Peyer's patch (tissue), 4 donors: ENCODE measurements at regions not wholly inside any gene's neighbourhood (a gene's known extent, or its start where the extent isn't known, plus 50 kb on each side); places are given as distances from the start of the nearest gene placed in this dataset.
"Not testable (repeated sequence)": the region's sequence is repeated elsewhere in the genome, so short reads cannot be mapped to it uniquely, and the experiment has no call there.

Source experiments
- DNase-seq, 3 donors: peaks; one replicate each; pipeline ENCODE4 v3.0.0-alpha.2; 2017 to 2019
- H3K27ac ChIP-seq, 4 donors: fragments of 200-600 bp; sonication (generic); one replicate each; pipeline ENCODE4 v1.5.1; 2016 to 2019
- H3K27me3 ChIP-seq, 2 donors: fragments of 200-600 bp; sonication (generic); one replicate each; pipeline ENCODE4 v1.5.1; 2019
- H3K36me3 ChIP-seq, 3 donors: fragments of 200-600 bp; sonication (generic); one replicate each; pipeline ENCODE4 v1.5.1; 2016 to 2019
- H3K4me1 ChIP-seq, 4 donors: fragments of 200-600 bp; sonication (generic); one replicate each; pipeline ENCODE4 v1.5.1; 2016 to 2019
- H3K4me3 ChIP-seq, 4 donors: fragments of 200-600 bp; sonication (generic); 1 replicate in 3 of 4; 2 replicates in 1 of 4; pipeline ENCODE4 v1.5.1; 2016 to 2019; ENCODE audit warnings: mild to moderate bottlenecking in 1 of 4
- H3K9me3 ChIP-seq, 4 donors: fragments of 200-600 bp; sonication (generic); one replicate each; pipeline ENCODE4 v1.5.1; 2016 to 2019; ENCODE audit warnings: mild to moderate bottlenecking in 1 of 4
- POLR2A ChIP-seq, 2 donors: fragments of 450-650 bp; IDR thresholded peaks; one replicate each; pipeline ENCODE4 v1.5.1; 2017; ENCODE audit warnings: antibody characterized with exemption in 2 of 2, mild to moderate bottlenecking in 2 of 2, moderate library complexity in 2 of 2
- TF ChIP-seq, protein P1 (sequence below), 6 experiments: fragments of 450-650 bp in 4 of 6; fragments of 200-600 bp in 2 of 6; sonication (generic) in 1 of 6; IDR thresholded peaks; one replicate each; pipeline ENCODE4 v1.5.1; 2017 to 2019; ENCODE audit warnings: antibody characterized with exemption in 6 of 6, mild to moderate bottlenecking in 3 of 6, moderate library complexity in 1 of 6

DNA sequence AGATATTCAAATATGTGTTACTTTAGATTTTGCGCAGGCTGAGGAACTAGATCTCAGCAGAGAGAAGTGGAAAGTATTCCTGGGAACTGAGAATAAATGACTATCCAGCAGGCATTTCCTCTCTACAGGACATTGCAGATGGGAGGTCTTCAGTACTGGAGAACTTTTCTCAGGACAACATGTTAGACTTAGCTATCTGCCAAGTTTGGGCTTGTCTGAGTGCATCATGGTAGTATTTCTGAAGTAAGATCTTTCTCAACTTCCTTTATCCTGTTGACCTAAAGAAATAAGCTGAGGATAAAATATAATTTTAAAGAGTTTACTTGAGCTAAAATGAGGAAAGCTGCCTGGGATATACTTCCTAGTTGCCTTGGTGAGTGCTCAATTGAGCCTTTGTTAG is 167.9 kb upstream of the BCHE start:
- Histone ChIP-seq H3K27ac (no peak overlapping the region), H3K4me1 (no peaks in the 10 kb centered on the region), H3K4me3 (no peak overlapping the region), H3K36me3 (no peaks in the 10 kb centered on the region), H3K9me3 (no peaks in the 10 kb centered on the region), H3K27me3 (no peaks in the 10 kb centered on the region)
- no peak for DNase-seq
- TF ChIP-seq POLR2A (IDR thresholded peaks at IDR 0.05), result no peak
- TF ChIP-seq, protein P1, sequence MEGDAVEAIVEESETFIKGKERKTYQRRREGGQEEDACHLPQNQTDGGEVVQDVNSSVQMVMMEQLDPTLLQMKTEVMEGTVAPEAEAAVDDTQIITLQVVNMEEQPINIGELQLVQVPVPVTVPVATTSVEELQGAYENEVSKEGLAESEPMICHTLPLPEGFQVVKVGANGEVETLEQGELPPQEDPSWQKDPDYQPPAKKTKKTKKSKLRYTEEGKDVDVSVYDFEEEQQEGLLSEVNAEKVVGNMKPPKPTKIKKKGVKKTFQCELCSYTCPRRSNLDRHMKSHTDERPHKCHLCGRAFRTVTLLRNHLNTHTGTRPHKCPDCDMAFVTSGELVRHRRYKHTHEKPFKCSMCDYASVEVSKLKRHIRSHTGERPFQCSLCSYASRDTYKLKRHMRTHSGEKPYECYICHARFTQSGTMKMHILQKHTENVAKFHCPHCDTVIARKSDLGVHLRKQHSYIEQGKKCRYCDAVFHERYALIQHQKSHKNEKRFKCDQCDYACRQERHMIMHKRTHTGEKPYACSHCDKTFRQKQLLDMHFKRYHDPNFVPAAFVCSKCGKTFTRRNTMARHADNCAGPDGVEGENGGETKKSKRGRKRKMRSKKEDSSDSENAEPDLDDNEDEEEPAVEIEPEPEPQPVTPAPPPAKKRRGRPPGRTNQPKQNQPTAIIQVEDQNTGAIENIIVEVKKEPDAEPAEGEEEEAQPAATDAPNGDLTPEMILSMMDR (IDR thresholded peaks at IDR 0.05), result no peak

GRCh38 chr3:165994293-165994692 is 157.1 kb upstream of the BCHE start:
- Histone ChIP-seq H3K27ac (no peak overlapping the region), H3K27me3 (no peaks in the 10 kb centered on the region), H3K4me3 (no peak overlapping the region), H3K36me3 (no peaks in the 10 kb centered on the region), H3K9me3 (no peaks in the 10 kb centered on the region), H3K4me1 (no peaks in the 10 kb centered on the region)
- DNase-seq, result no peak
- TF ChIP-seq POLR2A (IDR thresholded peaks at IDR 0.05), result no peak
- TF ChIP-seq, protein P1 (IDR thresholded peaks at IDR 0.05), result no peak

- Histone ChIP-seq H3K27me3 (no peaks in the 10 kb centered on the region), H3K4me3 (no peak overlapping the region), H3K36me3 (no peaks in the 10 kb centered on the region), H3K27ac (no peak overlapping the region), H3K9me3 (no peaks in the 10 kb centered on the region), H3K4me1 (no peaks in the 10 kb centered on the region)
- no peak for DNase-seq
- TF ChIP-seq POLR2A (IDR thresholded peaks at IDR 0.05), result no peak
- TF ChIP-seq, protein P1 (IDR thresholded peaks at IDR 0.05), result no peak
Observed at GRCh38 chr3:165984589-165984988, 147.4 kb upstream of the BCHE start.

GRCh38 chr3:165983284-165983683 is 146.1 kb upstream of the BCHE start:
- TF ChIP-seq, protein P1 (IDR thresholded peaks at IDR 0.05), result no peak
- TF ChIP-seq POLR2A (IDR thresholded peaks at IDR 0.05), result no peak
- Histone ChIP-seq H3K4me3 (no peak overlapping the region), H3K9me3 (no peaks in the 10 kb centered on the region), H3K4me1 (no peaks in the 10 kb centered on the region), H3K27ac (no peak overlapping the region), H3K27me3 (no peaks in the 10 kb centered on the region), H3K36me3 (no peaks in the 10 kb centered on the region)
- no peak for DNase-seq

GRCh38 chr3:165981318-165981717 is 144.1 kb upstream of the BCHE start:
- TF ChIP-seq POLR2A (IDR thresholded peaks at IDR 0.05), result no peak
- TF ChIP-seq, protein P1 (IDR thresholded peaks at IDR 0.05), result no peak
- Histone ChIP-seq H3K9me3 (no peaks in the 10 kb centered on the region), H3K4me1 (no peaks in the 10 kb centered on the region), H3K4me3 (no peak overlapping the region), H3K27me3 (no peaks in the 10 kb centered on the region), H3K27ac (no peak overlapping the region), H3K36me3 (no peaks in the 10 kb centered on the region)
- no peak for DNase-seq

GRCh38 chr3:165960825-165961224 is 123.6 kb upstream of the BCHE start:
- H3K27ac ChIP-seq, H3K27me3 ChIP-seq, H3K4me3 ChIP-seq, H3K9me3 ChIP-seq, DNase-seq, H3K36me3 ChIP-seq, H3K4me1 ChIP-seq: not testable (repeated sequence)
